Left lobe of liver (tissue), 2 donors: ENCODE measurements at regions not wholly inside any gene's neighbourhood (a gene's known extent, or its start where the extent isn't known, plus 50 kb on each side); places are given as distances from the start of the nearest gene placed in this dataset.

ENCODE experiments used
- ATAC-seq: fragments of 200-7000 bp; cut with Tn5 transposase; one replicate; pipeline ENCODE4 v1.9.1; 2020; ENCODE audit warnings: mild to moderate bottlenecking, moderate library complexity
- DNase-seq: peaks from one replicate; pipeline ENCODE4 v3.0.0-alpha.2; 2020; ENCODE audit warnings: low spot score
- donor health status: DM: no; HTN: no; CAD: no; lungs with moderate emphysema.
- donor health status: DM: no; HTN: yes; CAD: no.

GRCh38 chr18:11324956-11325882 is 175.8 kb upstream of the PIEZO2 start:
- DNase-seq, result no peak

GRCh38 chr18:11324510-11324909 is 175.1 kb upstream of the PIEZO2 start:
- DNase-seq, result no peak

More at GRCh38 chr18:11324956-11325882, 175.8 kb upstream of the PIEZO2 start:
- no peak for ATAC-seq

GRCh38 chr18:11323359-11323819 is 174.0 kb upstream of the PIEZO2 start:
- no peak for ATAC-seq
- DNase-seq, result no peak

More at GRCh38 chr18:11324510-11324909, 175.1 kb upstream of the PIEZO2 start:
- no peak for ATAC-seq

GRCh38 chr18:11322716-11323115 is 173.3 kb upstream of the PIEZO2 start:
- DNase-seq, result no peak
- ATAC-seq, result no peak

- no peak for ATAC-seq
- no peak for DNase-seq
Measured at GRCh38 chr18:11322006-11322405, 172.6 kb upstream of the PIEZO2 start.

- DNase-seq (no peak), ATAC-seq (no peak)
Measured at GRCh38 chr18:11320986-11321385, 171.6 kb upstream of the PIEZO2 start.

- ATAC-seq (no peak), DNase-seq (no peak)
Measured at GRCh38 chr18:11316546-11316945, 167.2 kb upstream of the PIEZO2 start.

- ATAC-seq (peak; percentile 93), DNase-seq (peak; percentile 54)
Measured at GRCh38 chr18:11310476-11311086, 161.2 kb upstream of the PIEZO2 start.

- peak; percentile 86 for ATAC-seq
- no peak for DNase-seq
Measured at GRCh38 chr18:11309172-11309571, 159.8 kb upstream of the PIEZO2 start.

GRCh38 chr18:11308499-11308898 is 159.1 kb upstream of the PIEZO2 start:
- no peak for ATAC-seq
- no peak for DNase-seq

- no peak for DNase-seq
- ATAC-seq, result no peak
Measured at GRCh38 chr18:11307716-11308115, 158.3 kb upstream of the PIEZO2 start.

- peak; percentile 26 for ATAC-seq
- no peak for DNase-seq
Measured at GRCh38 chr18:11305507-11305906, 156.1 kb upstream of the PIEZO2 start.

- ATAC-seq (no peak), DNase-seq (no peak)
Measured at GRCh38 chr18:11304928-11305327, 155.6 kb upstream of the PIEZO2 start.

GRCh38 chr18:11296946-11297345 is 147.6 kb upstream of the PIEZO2 start:
- no peak for ATAC-seq
- DNase-seq, result no peak

GRCh38 chr18:11293794-11294193 is 144.4 kb upstream of the PIEZO2 start:
- ATAC-seq (no peak), DNase-seq (no peak)

- ATAC-seq (no peak), DNase-seq (no peak)
Measured at GRCh38 chr18:11290786-11291185, 141.4 kb upstream of the PIEZO2 start.

- DNase-seq, result no peak
- no peak for ATAC-seq
Measured at GRCh38 chr18:11289248-11289647, 139.9 kb upstream of the PIEZO2 start.

GRCh38 chr18:11288401-11288800 is 139.0 kb upstream of the PIEZO2 start:
- ATAC-seq (no peak), DNase-seq (no peak)

- DNase-seq, result no peak
- no peak for ATAC-seq
Measured at GRCh38 chr18:11286431-11286830, 137.1 kb upstream of the PIEZO2 start.

GRCh38 chr18:11284811-11285210 is 135.4 kb upstream of the PIEZO2 start:
- no peak for DNase-seq
- ATAC-seq, result no peak

- DNase-seq (no peak), ATAC-seq (no peak)
Measured at GRCh38 chr18:11284349-11284748, 135.0 kb upstream of the PIEZO2 start.
